Fibroblast of skin of left quadriceps (primary cell): ENCODE measurements at regions not wholly inside any gene's neighbourhood (a gene's known extent, or its start where the extent isn't known, plus 50 kb on each side); places are given as distances from the start of the nearest gene placed in this dataset.
"Not testable (repeated sequence)": the region's sequence is repeated elsewhere in the genome, so short reads cannot be mapped to it uniquely, and the experiment has no call there.

Source experiments
- DNase-seq, 2 experiments: peaks; one replicate each; pipeline ENCODE4 v3.0.0-alpha.2; 2013; ENCODE audit warnings: low read depth in 2 of 2

DNA sequence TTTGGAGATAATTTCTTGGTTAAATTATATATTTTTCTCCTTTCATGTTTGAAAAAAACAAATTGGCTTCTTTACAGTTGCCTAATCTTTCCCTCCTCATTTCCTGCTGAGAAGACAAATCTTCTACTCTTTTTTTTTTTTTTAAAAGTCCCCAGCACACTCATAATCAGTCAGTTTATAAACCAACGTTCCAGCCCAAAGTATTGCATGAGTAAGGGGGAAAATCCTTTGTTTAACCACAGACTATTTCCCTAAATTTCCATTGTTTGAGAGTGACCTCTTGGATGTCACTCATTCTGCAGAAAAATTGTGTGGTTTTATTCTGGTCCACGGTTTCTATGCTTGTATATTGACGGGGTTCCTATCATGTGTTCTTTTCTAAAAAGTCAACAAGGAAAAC lies 55.1 kb upstream of the TLR4 start:
- no peak for DNase-seq

DNA sequence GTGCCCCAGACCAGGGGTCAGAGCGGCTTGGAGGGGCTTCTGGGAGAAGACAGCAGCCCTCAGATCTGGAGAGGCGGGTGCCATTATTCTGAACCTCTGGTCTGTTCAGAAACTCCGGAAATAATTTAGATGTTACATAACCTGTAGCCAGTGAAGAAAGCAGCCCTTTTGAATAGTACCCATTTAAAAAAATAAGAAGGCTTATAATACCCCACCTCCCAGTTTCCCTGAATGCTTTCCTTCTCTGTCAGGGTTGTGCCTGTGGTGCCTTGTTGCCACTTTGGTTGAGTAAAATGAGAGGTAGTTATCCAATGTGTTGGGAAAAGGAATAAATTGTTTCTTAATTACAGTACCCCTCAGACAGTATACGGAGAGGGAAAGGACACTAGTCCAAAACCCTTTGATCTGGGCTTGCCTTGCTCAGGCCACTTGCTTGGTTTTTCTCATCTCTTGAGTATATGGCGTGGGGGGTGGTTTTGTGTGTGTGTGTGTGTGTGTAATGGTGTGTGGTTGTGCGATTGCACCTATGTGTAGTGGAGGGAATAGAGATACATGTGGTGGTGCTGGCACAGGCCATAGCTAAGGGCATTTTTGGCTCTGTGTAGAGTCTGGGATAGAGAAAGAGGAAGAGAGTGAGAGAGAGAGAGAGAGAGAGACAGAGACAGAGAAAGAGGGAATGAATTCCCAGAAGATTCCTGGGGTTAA lies 59.1 kb upstream of the TLR4 start:
- no peak for DNase-seq

DNA sequence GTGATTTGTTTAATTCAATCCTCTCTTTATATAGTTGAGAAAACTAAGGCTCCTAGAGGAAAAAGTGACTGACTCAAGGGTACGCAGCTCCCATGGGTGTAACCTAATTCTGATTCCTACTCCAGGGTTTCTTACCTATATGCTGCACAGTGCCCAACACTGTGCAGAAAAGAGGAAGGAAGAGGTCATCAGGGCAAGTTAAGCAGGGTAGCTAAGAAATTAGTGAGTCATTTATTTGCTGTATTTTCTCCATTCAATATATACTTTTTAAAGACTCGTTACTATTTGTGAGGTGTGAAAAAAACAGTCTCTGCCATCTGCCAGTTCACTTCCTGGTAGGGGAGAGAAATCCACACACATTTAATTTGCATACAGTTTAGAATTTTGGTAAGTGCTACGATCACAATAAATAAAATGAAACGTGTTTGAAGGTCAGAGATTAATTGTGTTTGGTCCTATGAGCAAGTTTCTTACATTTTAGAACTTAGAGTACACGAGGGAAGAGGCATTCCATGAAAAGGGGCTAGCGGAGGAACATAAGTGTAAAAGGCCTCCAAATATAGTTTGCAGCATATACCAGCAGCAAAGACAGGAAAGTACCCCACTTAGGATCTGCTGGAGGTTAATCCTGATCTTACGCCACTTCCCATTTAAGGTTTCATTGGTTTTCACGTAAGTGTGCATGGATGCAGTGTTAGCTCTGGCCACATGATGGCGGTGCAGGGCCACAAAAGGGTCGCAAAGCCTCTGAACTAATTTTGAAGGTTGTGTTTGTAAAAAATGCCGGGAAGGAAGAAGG lies 59.9 kb upstream of the TLR4 start:
- peak; percentile 17 to 20 for DNase-seq

DNA sequence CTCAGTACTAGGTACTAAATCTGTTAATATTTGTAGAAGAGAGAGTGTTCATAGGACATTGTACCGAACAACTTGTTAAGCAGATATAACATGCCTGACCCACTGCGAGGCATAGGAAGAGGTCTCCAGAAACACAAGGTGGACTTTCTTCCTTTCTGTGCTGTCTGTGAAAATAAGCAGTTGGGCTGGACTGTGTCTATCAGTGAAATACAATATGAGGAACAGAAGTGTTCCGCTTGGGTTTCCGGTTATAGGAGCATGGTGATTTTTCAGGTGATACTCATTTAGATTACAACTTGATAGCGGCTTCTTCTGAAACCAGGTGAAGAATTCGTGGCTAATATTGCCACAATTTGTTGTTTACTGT lies 60.9 kb upstream of the TLR4 start:
- DNase-seq = no peak

DNA sequence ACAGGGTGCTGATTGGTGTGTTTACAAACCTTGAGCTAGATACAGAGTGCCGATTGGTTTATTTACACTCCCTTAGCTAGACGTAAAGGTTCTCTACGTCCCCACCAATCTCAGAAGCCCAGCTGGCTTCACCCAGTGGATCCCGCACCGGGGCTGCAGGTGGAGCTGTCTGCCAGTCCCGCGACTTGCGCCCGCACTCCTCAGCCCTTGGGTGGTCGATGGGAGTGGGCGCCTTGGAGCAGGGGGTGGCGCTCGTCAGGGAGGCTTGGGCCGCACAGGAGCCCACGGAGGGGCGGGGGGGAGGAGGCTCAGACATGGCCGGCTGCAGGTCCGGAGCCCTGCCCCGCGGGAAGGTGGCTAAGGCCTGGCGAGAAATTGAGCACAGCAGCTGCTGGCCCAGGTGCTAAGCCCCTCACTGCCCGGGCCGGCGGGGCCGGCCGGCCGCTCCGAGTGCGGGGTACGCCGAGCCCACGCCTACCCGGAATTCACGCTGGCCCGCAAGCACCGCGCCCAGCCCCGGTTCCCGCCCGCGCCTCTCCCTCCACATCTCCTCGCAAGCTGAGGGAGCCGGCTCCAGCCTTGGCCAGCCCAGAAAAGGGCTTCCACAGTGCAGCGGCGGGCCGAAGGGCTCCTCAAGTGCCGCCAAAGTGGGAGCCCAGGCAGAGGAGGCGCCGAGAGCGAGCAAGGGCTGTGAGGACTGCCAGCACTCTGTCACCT lies 61.5 kb upstream of the TLR4 start:
- DNase-seq = not testable (repeated sequence)

DNA sequence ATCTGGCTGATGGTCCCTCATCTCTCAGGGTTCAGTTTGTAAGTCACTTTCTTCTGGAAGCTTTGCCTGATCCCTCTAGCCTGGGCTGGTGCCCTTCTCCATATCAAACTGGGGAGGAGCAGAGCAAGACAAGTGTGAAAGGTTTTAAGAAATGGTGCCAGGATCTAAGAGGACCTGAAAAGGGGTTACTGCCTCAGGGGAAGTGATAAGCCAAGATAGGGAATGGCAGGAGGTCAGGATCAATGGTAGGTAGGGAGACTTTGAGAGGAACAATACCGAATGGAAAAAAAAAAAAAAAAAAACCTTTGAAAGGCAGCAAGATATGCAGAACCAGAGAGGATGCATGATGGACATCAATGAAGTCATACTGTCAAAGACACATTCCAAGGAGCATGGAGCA lies 67.5 kb upstream of the TLR4 start:
- no peak for DNase-seq

DNA sequence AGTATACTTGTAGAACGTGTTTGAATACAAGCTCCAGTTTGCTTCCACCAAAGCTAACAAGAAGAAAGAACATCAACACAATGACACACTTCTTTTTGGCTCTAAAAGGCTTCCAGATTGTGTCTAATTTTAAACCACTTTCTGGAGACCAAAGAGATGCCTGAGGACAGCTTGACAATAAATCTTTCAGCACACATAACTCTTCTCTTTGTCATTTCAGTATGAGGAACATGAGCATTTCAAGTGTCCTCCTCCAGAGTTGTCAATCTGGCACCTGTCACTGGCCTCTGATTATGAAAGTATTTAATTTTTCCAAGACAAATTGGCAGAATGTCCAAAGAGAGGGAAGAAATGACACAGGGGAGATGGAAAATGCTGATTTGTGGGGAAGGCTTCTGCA lies 79.0 kb upstream of the TLR4 start:
- no peak for DNase-seq

DNA sequence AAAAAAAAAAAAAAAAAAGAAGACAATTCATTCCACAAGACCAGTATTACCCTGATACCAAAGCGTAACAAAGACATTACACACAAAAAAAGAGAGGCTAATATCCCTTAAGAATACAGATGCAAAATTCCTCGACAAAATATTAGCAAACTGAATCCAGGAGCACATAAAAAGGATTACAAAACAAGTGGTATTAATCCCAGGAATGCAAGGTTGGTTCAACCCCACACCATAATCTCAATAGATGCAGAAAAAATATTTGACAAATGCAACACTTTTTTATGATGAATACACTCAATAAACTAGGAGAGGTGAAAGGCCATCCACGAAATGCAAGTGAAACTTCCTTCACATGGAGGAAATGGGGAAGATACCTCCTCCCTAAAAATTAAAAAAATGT lies 80.1 kb upstream of the TLR4 start:
- no peak for DNase-seq

DNA sequence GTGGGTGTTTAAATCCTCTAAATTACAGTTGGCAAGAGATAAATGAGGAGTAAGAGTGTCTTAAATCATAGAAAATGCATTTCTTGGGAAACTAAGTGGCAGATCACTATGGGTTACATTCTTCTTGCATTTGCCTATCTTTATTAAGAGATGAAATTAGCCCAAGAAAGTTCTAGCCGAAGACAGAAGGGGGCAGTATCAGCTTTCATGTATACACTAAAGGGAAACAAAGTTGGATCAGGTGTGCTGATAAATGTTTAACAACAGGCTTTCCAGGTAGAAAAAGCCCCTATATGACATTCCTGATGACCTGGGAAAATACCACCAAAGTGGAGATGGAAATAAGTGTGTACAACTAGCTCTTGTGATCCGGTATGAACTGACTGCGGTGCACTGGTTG lies 81.9 kb upstream of the TLR4 start:
- no peak for DNase-seq

DNA sequence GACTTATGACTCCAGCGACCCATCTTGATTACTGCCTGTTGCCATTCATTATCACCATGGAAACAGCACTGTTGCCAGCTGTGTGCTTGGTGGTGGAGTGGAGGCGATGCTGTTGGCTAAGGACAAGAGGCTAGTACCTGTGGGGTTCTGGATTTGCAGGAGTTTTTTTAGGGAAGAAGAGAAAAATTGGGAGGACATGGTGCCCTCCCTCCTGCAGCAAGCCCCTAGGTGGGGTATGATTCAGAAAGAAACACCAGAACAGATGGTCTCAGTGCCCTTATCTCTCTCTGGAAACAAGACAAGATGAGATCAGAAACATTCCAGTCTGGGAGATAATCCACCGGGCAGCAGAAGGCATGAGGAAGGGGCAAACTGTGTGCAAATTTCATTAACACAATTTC lies 87.8 kb upstream of the TLR4 start:
- no peak for DNase-seq

DNA sequence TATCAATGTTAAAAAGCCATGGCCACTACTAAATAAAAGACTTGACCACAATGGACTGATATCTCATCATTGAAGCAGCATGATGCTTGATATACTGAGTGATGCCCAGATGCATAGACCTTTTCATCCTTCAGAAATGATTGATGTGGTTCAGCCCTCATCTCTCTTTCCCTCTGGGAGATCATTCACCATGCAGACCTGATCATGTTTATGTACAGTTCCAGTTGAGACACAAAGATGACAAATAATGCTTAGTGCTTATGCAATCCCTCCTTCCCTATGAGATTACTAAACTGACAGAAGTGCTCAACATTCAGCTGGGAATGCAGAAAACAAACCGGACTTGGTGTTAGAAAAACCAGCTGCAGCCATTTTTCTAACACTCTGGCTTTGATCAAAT lies 91.9 kb upstream of the TLR4 start:
- no peak for DNase-seq

DNA sequence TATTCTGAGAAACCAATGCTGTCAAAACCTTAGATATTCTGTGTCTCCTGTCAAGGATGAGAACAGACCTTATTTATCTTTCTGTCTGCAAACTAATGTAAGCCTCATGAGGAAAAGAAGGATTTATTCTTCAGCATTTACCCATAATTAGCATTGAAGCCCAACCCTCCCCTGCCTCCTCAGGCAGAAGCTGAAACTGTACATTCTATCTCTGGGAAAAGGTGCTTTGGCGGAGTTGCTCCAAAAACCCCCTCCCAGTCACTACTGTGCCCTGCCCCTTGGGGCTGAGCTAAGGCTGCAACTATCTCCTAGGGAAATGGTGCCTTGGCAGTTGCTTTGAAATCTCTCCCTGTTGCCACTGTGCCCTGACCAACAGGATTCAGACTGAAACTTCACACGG lies 106.2 kb upstream of the TLR4 start:
- no peak for DNase-seq

DNA sequence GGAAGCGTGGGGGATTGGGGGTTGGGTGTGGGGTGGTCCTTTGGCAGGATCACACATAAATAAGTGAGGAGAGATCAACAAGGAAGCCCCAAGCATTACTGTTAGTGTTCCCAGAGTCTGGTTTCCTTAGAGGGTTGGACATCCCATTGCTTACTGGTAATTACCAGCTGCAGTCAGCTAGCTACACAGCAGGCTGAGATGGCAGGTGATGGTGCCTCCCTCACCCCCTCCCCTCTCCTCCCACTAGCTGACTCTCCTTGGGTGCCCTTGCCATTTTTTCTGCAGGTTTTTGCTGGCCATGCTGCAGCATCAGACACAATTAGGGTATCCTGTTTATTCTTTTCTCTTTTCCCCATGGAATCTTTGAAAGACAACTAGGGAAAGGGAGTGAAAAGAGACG lies 107.5 kb upstream of the TLR4 start:
- no peak for DNase-seq

DNA sequence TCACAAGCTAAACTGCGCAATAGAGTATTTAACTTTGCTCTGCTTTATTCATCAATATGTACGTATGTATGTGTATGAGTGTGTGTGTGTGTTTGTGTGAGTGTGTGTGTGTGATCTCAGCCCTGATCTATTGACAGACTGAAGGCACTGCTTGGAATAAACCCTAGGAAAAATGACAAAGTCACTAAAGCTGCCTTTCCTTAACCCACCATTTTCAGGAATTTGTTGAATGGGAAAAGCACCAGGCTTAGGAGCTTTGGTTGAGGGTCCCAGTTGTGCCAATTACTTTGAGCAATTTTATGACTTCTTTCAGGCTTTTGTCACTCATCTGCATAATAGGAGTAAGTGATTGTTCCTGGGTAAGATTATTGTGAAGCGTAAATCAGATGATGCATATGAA lies 108.6 kb upstream of the TLR4 start:
- DNase-seq = no peak

DNA sequence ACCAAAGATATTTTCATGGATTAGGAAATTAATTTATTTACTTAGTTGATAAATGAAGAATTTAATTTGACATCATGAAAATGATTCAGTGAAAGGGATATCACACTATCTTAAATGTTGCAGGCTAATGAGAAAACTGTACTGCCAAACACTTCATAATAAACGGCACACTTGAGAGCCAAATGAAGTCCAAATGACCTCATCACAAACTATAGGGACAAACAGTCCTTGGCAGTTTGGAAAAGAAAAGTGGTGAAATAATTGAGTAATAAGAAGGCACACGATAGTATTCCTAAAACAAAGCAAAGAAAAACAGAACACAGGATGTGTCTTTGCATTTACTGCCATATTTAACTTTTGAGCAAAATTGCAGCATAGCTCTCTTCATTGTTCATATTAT lies 116.9 kb upstream of the TLR4 start:
- no peak for DNase-seq

DNA sequence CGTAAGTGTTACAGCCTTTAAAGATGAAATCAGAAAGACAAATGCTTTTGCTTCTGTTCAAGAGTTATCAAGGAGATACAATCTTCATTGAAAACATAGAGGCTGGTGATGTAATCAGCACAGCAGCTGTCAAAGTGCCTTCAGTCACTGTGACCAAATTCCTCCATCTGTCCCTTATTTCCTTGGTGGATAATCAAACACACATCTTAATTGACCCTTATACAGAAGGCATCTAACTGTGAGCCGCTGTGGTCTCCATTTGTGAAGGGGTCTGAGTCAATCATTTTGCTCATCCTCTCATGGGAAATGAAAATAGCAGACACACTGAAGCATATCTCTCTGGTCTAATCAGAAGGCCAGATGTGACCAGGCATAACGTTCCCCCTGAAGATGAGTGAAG lies 130.1 kb upstream of the TLR4 start:
- DNase-seq = no peak

DNA sequence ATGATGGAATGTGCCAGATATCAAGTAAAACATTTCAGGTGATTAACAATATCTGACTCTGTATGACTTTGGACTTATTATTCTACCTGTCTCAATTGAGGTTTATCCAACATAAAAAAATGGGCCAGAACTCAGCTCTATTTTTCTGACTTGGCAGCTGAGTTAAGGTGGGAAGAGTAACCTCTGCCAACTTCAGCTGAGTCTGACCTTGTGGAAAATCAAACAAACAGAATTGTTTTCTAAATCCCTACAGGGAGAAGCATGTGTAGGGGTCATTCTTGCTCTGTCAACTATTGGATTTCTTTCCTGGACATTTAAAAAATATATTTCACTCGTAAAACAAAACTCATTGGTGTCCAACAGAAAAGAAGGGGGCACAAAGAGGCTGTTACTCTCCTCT lies 139.4 kb upstream of the TLR4 start:
- no peak for DNase-seq

DNA sequence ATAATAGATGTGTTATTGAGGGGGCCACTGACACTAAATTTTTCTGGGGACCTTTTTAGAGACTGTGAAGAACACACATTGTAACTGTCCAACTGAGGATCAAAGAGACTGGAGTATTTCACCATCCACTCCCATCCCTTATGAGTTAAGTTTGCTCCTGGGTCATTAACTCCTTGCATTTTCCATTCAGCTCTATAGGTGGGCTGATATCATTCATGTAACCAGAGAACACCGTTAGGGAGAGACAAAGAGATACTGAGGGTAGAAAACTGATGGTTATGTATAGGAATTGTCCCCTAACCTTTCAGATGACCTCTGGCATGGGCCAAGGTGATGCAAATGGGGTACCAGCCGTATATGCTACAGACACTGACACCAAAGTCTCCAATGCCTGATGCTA lies 142.4 kb upstream of the TLR4 start:
- no peak for DNase-seq

DNA sequence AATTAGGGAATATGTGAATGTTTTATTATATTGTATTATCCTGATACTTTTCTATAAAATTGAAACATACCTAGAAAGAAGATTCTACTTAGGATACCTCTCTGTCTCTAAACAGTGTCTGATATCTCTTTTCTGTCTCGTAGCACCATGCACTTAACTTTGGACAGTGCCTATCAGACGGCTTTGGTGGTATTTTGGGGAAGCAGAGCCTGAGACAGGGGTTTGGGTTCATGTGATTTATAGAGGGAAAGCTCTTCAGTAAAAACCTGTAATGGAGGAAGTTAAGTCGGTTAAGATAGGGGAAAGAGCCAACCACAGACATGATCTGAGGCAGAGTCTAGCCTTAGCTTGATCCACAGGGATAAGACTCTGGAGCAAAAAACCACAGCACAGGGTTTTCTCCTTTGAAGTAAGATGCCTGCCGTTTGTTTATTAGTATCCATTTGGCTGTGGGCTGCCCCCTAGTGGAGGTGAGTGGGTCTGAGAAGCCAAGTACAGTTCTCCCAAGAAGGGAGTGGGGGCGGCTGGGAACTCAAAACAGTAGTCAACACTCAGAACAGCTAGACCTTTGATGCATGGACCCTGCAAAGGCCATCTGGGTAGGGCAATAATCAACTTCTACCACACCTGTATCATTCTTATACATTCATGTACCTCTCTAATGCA lies 141.2 kb upstream of the ASTN2 start:
- DNase-seq = no peak

DNA sequence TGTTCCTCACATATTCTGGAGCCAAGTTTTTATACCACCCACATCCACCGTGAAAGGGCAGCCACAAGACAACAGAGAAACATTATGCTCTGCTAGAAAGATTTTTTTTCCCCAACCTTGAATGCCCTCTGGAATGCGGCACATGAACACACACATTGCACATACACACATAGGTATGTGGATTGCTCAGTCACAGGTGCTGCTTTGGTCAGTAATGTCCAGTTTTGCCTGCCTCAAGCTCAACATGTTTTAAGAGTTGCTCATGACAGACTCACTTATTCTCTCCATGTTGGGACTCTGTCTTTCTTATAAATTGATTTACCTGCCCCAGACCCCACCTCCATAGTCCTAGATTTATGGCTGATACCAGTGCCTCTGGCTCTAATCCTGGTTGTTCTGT lies 138.0 kb upstream of the ASTN2 start:
- DNase-seq = no peak

DNA sequence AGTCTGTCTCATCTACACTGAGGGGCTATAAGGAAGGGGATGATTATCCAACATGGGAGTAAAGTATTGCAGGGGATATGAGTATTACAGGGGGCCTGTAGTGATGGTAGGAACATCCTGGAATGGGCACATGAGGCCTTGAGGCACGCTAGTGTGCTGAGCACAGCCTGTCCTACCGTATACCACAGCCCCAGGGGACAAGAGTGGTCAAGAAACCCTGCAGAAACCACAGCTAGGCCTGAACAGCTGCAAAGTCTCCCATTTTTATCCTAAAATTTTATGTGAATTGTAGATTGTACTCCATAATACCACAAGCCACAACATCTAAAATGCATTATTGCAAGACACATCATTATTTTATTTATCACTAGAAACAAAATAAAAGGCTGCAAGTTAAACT lies 136.3 kb upstream of the ASTN2 start:
- no peak for DNase-seq

DNA sequence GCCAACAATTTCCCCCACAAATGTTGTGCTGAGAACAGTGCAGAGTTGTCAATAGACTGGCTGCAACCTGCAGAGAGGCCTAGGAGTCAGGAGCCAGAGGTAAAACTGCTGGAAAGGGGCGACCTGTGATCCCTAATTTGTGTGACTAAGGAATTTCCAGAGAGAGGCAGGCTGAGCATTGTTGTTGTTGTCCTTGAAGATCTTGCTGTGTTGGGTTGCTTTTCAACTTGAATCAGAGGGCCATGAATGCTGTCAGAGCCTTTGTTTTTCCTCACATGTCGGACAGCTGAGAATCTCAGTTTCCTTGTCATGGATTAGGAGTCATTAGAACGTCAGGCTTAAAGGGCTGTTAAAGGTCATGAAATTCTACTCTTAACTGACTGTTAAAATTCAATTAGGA lies 134.6 kb upstream of the ASTN2 start:
- DNase-seq = no peak

DNA sequence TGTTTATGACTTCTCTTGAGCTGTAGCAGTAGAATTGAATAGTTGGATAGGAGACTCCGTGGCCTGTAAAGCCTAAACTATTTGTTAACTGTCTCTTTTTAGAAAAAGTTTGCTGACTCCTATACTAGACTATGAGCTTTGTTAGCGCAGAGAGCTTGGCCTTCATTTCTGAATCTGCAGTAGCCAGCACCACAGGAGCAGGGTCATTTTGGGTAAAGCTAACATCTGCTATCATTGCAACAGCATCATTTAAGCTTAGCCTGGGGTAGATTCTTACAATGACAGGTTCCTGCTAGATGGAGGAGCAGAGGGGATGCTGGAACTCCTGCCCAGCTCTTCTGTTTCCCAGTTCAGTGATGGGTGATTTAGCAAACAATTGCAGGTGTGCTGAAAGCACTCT lies 133.7 kb upstream of the ASTN2 start:
- no peak for DNase-seq
